ENCODE measurements at regions not wholly inside any gene's neighbourhood (a gene's known extent, or its start where the extent isn't known, plus 50 kb on each side); places are given as distances from the start of the nearest gene placed in this dataset.

GRCh38 chr5:53399926-53400697 lies 80.3 kb upstream of the FST start:
- no peak for DNase-seq
- H3K36me3 ChIP-seq, result no peaks in the 10 kb centered on the region
- in situ Hi-C loops (cut with MboI; ENCODE audit: low pct_ligation_motif_present in 1 of 4, low pct_unique_long_range_greater_than_20kb in 1 of 4, low sequenced_read_pairs in 3 of 4) (no loop called here), intact Hi-C loops (cut with DNase I; ENCODE audit: low total_unique reads) (no loop called here)
- no peak overlapping the region for H3K27ac ChIP-seq
- WGBS, 2 donors (ENCODE audit: low coverage in 1 of 2), result 68 to 76% methylated on average over 2 of the region's 2 CpGs
- H3K4me3 ChIP-seq, result no peak overlapping the region
- H3K27me3 ChIP-seq, result no peaks in the 10 kb centered on the region
- no peaks in the 10 kb centered on the region for H3K4me1 ChIP-seq
- TF ChIP-seq CTCF (IDR thresholded peaks at IDR 0.05) (no peak), POLR2A (IDR thresholded peaks at IDR 0.05) (no peak), POLR2AphosphoS5 (IDR thresholded peaks at IDR 0.05) (no peak), EP300 (IDR thresholded peaks at IDR 0.05; ENCODE audit: low read depth) (no peak)
- H3K9me3 ChIP-seq, result no peaks in the 10 kb centered on the region

- no peaks in the 10 kb centered on the region for H3K9me3 ChIP-seq
- DNase-seq, result no peak
- H3K4me3 ChIP-seq, result no peak overlapping the region
- no peaks in the 10 kb centered on the region for H3K27me3 ChIP-seq
- TF ChIP-seq CTCF (IDR thresholded peaks at IDR 0.05), result no peak
- no peak for TF ChIP-seq POLR2AphosphoS5 (IDR thresholded peaks at IDR 0.05)
- TF ChIP-seq EP300 (IDR thresholded peaks at IDR 0.05; ENCODE audit: low read depth), result no peak
- TF ChIP-seq POLR2A (IDR thresholded peaks at IDR 0.05), result no peak
- no peaks in the 10 kb centered on the region for H3K4me1 ChIP-seq
- 88 to 90% methylated on average over 1 to 3 of the region's 3 CpGs for WGBS, 2 donors (ENCODE audit: low coverage in 1 of 2)
- in situ Hi-C loops (cut with MboI; ENCODE audit: low pct_ligation_motif_present in 1 of 4, low pct_unique_long_range_greater_than_20kb in 1 of 4, low sequenced_read_pairs in 3 of 4), result no loop called here
- H3K27ac ChIP-seq, result no peak overlapping the region
- H3K36me3 ChIP-seq, result no peaks in the 10 kb centered on the region
- intact Hi-C loops (cut with DNase I; ENCODE audit: low total_unique reads), result no loop called here
Observed at GRCh38 chr5:53403291-53403690, 77.1 kb upstream of the FST start.

- H3K9me3 ChIP-seq, result no peaks in the 10 kb centered on the region
Observed at GRCh38 chr5:53403758-53404157, 76.7 kb upstream of the FST start.

GRCh38 chr5:53405396-53405795 lies 75.0 kb upstream of the FST start:
- Histone ChIP-seq H3K9me3 (no peaks in the 10 kb centered on the region), H3K4me3 (no peak overlapping the region), H3K36me3 (no peaks in the 10 kb centered on the region), H3K27me3 (no peaks in the 10 kb centered on the region), H3K27ac (no peak overlapping the region), H3K4me1 (no peaks in the 10 kb centered on the region)
- intact Hi-C loops (cut with DNase I; ENCODE audit: low total_unique reads), result no loop called here
- 83 to 95% methylated on average over 1 of the region's 1 CpG for WGBS, 2 donors (ENCODE audit: low coverage in 1 of 2)
- no peak for DNase-seq
- TF ChIP-seq EP300 (IDR thresholded peaks at IDR 0.05; ENCODE audit: low read depth) (no peak), POLR2A (IDR thresholded peaks at IDR 0.05) (no peak), CTCF (IDR thresholded peaks at IDR 0.05) (no peak), POLR2AphosphoS5 (IDR thresholded peaks at IDR 0.05) (no peak)
- in situ Hi-C loops (cut with MboI; ENCODE audit: low pct_ligation_motif_present in 1 of 4, low pct_unique_long_range_greater_than_20kb in 1 of 4, low sequenced_read_pairs in 3 of 4), result no loop called here

More at GRCh38 chr5:53403758-53404157, 76.7 kb upstream of the FST start:
- no peak overlapping the region for H3K27ac ChIP-seq
- H3K4me1 ChIP-seq, result no peaks in the 10 kb centered on the region
- in situ Hi-C loops (cut with MboI; ENCODE audit: low pct_ligation_motif_present in 1 of 4, low pct_unique_long_range_greater_than_20kb in 1 of 4, low sequenced_read_pairs in 3 of 4) (no loop called here), intact Hi-C loops (cut with DNase I; ENCODE audit: low total_unique reads) (no loop called here)
- no peak overlapping the region for H3K4me3 ChIP-seq
- TF ChIP-seq CTCF (IDR thresholded peaks at IDR 0.05) (no peak), EP300 (IDR thresholded peaks at IDR 0.05; ENCODE audit: low read depth) (no peak), POLR2A (IDR thresholded peaks at IDR 0.05) (no peak), POLR2AphosphoS5 (IDR thresholded peaks at IDR 0.05) (no peak)
- DNase-seq, result no peak
- no peaks in the 10 kb centered on the region for H3K27me3 ChIP-seq
- H3K36me3 ChIP-seq, result no peaks in the 10 kb centered on the region
- 40 to 54% methylated on average over 1 to 2 of the region's 2 CpGs for WGBS, 2 donors (ENCODE audit: low coverage in 1 of 2)
